Keratinocyte (primary cell): ENCODE measurements at regions not wholly inside any gene's neighbourhood (a gene's known extent, or its start where the extent isn't known, plus 50 kb on each side); places are given as distances from the start of the nearest gene placed in this dataset.

ENCODE experiments used
- DNase-seq: peaks from one replicate; pipeline ENCODE4 v3.0.0-alpha.2; 2011; ENCODE audit warnings: low read depth, missing footprints, low spot score
- FAIRE-seq: peaks from 2 replicates; lab custom pipeline; 2011; peaks lifted over from hg19 to GRCh38; lab: Jason Lieb, UNC
- H2AFZ ChIP-seq: 2 replicates; pipeline ENCODE4 v1.6.0; 2012; ENCODE audit warnings: low read length, control low read depth, inconsistent platforms; ENCODE audit not compliant: control insufficient read depth
- H3K27ac ChIP-seq: 2 replicates; pipeline ENCODE4 v1.5.1; 2011; ENCODE audit warnings: low read length; ENCODE audit not compliant: control insufficient read depth, insufficient read depth
- H3K27me3 ChIP-seq: 3 replicates; pipeline ENCODE4 v1.6.0; 2011; ENCODE audit warnings: low read length; ENCODE audit not compliant: control insufficient read depth, insufficient read depth; ENCODE audit errors: extremely low read depth
- H3K36me3 ChIP-seq, 2 experiments: 2 replicates in 1 of 2; 3 replicates in 1 of 2; pipeline ENCODE4 v1.5.1; 2011; ENCODE audit warnings: low read length in 2 of 2, mild to moderate bottlenecking in 1 of 2; ENCODE audit not compliant: control insufficient read depth in 2 of 2, insufficient read depth in 2 of 2; ENCODE audit errors: extremely low read depth in 1 of 2
- H3K4me1 ChIP-seq: 3 replicates; pipeline ENCODE4 v1.5.1; 2011; ENCODE audit warnings: low read length; ENCODE audit not compliant: control insufficient read depth, insufficient read depth; ENCODE audit errors: extremely low read depth
- H3K4me2 ChIP-seq: 3 replicates; pipeline ENCODE4 v1.6.0; 2011; ENCODE audit warnings: low read depth, low read length; ENCODE audit not compliant: control insufficient read depth, insufficient read depth; ENCODE audit errors: extremely low read depth
- H3K4me3 ChIP-seq, 3 experiments: fragments of 200-600 bp in 1 of 3; sonication (generic) in 1 of 3; 2 replicates in 2 of 3; 3 replicates in 1 of 3; pipeline ENCODE4 v1.5.1; 2011 to 2016; ENCODE audit warnings: low read length in 3 of 3, mild to moderate bottlenecking in 3 of 3, control low read depth in 2 of 3, inconsistent platforms in 1 of 3, low read depth in 1 of 3, mixed read lengths in 1 of 3, mixed run types in 1 of 3, moderate library complexity in 1 of 3; ENCODE audit not compliant: control insufficient read depth in 2 of 3, insufficient read depth in 2 of 3; ENCODE audit errors: extremely low read depth in 1 of 3
- H3K79me2 ChIP-seq: 2 replicates; pipeline ENCODE4 v1.6.0; 2012; ENCODE audit warnings: low read length; ENCODE audit not compliant: control insufficient read depth, insufficient read depth
- H3K9ac ChIP-seq: 3 replicates; pipeline ENCODE4 v1.6.0; 2011; ENCODE audit warnings: low read length; ENCODE audit not compliant: control insufficient read depth, insufficient read depth; ENCODE audit errors: extremely low read depth
- H3K9me1 ChIP-seq: 3 replicates; pipeline ENCODE4 v1.6.0; 2011; ENCODE audit warnings: low read length; ENCODE audit not compliant: control insufficient read depth, insufficient read depth; ENCODE audit errors: extremely low read depth
- H3K9me3 ChIP-seq: 2 replicates; pipeline ENCODE4 v1.5.1; 2012; ENCODE audit warnings: low read depth, low read length; ENCODE audit not compliant: control insufficient read depth
- H4K20me1 ChIP-seq: 3 replicates; pipeline ENCODE4 v1.6.0; 2011; ENCODE audit warnings: low read length; ENCODE audit not compliant: control insufficient read depth, insufficient read depth; ENCODE audit errors: extremely low read depth
- EZH2 ChIP-seq: IDR thresholded peaks from one replicate; pipeline ENCODE4 v1.6.1; 2012; ENCODE audit warnings: inconsistent platforms, mild to moderate bottlenecking, low read length, moderate library complexity
- dilution Hi-C: fragments of 300-500 bp; cut with MboI; formaldehyde crosslinking; loops from one replicate; pipeline ENCODE4 v1.7.0; 2020; ENCODE audit warnings: low sequenced_read_pairs; ENCODE audit not compliant: extremely low pct_ligation_motif_present
- TF ChIP-seq, protein P1 (sequence below), 3 experiments: IDR thresholded peaks in 1 of 3; conservative IDR thresholded peaks in 1 of 3; optimal IDR thresholded peaks in 1 of 3; 2 replicates in 2 of 3; 3 replicates in 1 of 3; pipeline versions ENCODE3 to v1.5.1; 2011; ENCODE audit warnings: low read length in 3 of 3, mild to moderate bottlenecking in 3 of 3, moderate library complexity in 2 of 3, control low read depth in 1 of 3, inconsistent platforms in 1 of 3; ENCODE audit not compliant: insufficient read depth in 2 of 3; ENCODE audit errors: extremely low read depth in 1 of 3

DNA sequence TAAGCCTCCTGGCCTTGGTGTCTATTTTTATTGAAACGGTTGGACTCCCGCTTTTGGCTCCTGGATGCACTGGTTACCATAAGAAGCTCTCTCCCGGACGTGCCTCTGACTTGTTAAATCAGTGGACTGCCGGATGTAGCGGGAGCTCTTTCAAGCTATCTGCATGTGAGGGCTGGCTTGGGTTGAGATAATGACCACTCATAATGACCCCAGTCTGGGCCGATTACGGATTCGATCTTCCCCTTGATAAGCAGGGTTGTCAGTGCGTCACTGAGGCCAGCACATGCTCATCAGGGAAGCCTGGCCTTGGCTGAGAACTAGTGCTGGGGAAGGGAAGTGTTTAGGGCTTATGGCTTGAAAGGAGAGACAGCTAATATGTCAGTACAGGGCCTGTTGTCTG, 528.1 kb downstream of the CDH26 start:
- dilution Hi-C loops = no loop called here
- no peaks in the 10 kb centered on the region for H3K9me1 ChIP-seq
- no peaks in the 10 kb centered on the region for H4K20me1 ChIP-seq
- TF ChIP-seq EZH2 = no peak
- TF ChIP-seq, protein P1, sequence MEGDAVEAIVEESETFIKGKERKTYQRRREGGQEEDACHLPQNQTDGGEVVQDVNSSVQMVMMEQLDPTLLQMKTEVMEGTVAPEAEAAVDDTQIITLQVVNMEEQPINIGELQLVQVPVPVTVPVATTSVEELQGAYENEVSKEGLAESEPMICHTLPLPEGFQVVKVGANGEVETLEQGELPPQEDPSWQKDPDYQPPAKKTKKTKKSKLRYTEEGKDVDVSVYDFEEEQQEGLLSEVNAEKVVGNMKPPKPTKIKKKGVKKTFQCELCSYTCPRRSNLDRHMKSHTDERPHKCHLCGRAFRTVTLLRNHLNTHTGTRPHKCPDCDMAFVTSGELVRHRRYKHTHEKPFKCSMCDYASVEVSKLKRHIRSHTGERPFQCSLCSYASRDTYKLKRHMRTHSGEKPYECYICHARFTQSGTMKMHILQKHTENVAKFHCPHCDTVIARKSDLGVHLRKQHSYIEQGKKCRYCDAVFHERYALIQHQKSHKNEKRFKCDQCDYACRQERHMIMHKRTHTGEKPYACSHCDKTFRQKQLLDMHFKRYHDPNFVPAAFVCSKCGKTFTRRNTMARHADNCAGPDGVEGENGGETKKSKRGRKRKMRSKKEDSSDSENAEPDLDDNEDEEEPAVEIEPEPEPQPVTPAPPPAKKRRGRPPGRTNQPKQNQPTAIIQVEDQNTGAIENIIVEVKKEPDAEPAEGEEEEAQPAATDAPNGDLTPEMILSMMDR (optimal IDR thresholded peaks at IDR 0.05 in 1 of 3, IDR thresholded peaks at IDR 0.05 in 1 of 3, conservative IDR thresholded peaks at IDR 0.05 in 1 of 3; ENCODE audit: extremely low read depth in 1 of 3, insufficient read depth in 2 of 3, low read length in 3 of 3) = no peak
- H3K27ac ChIP-seq = no peak overlapping the region
- no peak overlapping the region for H3K4me2 ChIP-seq
- H3K9me3 ChIP-seq = no peaks in the 10 kb centered on the region
- no peak for DNase-seq
- no peak overlapping the region for H3K4me3 ChIP-seq
- no peaks in the 10 kb centered on the region for H3K79me2 ChIP-seq
- no peaks in the 10 kb centered on the region for H3K36me3 ChIP-seq
- no peak overlapping the region for H3K9ac ChIP-seq
- no peak overlapping the region for H2AFZ ChIP-seq
- no peaks in the 10 kb centered on the region for H3K4me1 ChIP-seq
- no peak for FAIRE-seq
- H3K27me3 ChIP-seq = peaks cover 5% of the 10 kb centered on the region

DNA sequence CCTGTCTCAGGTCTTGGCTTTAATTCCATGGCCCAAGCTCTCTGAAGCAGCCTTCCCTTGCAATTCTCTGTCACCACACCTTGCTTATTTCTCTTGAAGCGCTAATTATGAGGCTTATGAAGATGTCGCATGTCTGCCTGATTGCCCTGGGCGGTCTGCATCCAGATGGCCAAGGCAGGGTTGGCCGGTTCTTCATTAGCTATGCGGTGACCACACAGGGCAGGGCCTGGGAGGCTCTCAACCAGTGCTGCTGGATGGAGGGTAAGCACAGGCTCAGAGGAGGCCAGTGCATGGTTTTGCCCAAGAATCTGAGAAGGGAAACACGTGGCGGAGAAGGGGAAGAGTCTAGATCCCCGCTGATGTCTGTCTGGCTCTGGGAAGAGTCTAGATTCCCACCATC, 528.7 kb downstream of the CDH26 start:
- FAIRE-seq = no peak
- H2AFZ ChIP-seq = no peak overlapping the region
- TF ChIP-seq, protein P1 (optimal IDR thresholded peaks at IDR 0.05 in 1 of 3, IDR thresholded peaks at IDR 0.05 in 1 of 3, conservative IDR thresholded peaks at IDR 0.05 in 1 of 3; ENCODE audit: extremely low read depth in 1 of 3, insufficient read depth in 2 of 3, low read length in 3 of 3) = no peak
- TF ChIP-seq EZH2 = no peak
- H3K36me3 ChIP-seq = no peaks in the 10 kb centered on the region
- H3K4me1 ChIP-seq = no peaks in the 10 kb centered on the region
- H3K9me1 ChIP-seq = no peaks in the 10 kb centered on the region
- no peak for DNase-seq
- H3K4me2 ChIP-seq = no peak overlapping the region
- no peaks in the 10 kb centered on the region for H3K79me2 ChIP-seq
- H3K9ac ChIP-seq = no peak overlapping the region
- H3K9me3 ChIP-seq = no peaks in the 10 kb centered on the region
- dilution Hi-C loops = no loop called here
- H3K27me3 ChIP-seq = peaks cover 3% of the 10 kb centered on the region
- H4K20me1 ChIP-seq = no peaks in the 10 kb centered on the region
- no peak overlapping the region for H3K27ac ChIP-seq
- H3K4me3 ChIP-seq = no peak overlapping the region
